ENCODE measurements at regions not wholly inside any gene's neighbourhood (a gene's known extent, or its start where the extent isn't known, plus 50 kb on each side); places are given as distances from the start of the nearest gene placed in this dataset.

DNA sequence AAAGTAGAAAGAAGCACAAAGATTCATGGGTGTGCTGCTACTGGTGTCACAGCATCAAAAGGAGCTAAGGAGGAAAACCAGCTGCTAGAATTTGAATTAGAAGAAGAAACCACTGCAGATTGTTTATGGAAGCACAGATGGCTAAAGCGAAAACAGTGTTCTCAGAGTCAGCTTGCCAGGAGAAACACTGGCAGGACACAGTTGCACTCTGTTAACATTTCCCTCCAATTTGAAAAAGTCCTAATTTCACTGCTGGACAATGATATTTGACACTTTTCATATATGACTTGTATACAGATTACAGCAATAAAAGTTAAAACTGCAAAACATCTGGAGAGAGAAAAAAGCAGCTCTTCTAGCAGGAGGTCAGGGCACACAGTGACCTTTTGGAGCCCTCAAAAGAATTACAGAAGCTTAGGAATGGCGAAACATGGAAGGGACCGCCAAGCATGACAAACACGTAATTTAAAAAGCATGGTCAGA, 314.5 kb downstream of the COL12A1 start:
- no peaks in the 10 kb centered on the region for H3K27me3 ChIP-seq (ENCODE audit: control insufficient read depth in 1 of 2, insufficient read depth in 2 of 2, low read length in 2 of 2)
- CTCF ChIA-PET (ENCODE audit: low intra/inter-chr PET ratio, low total read pairs) = no interaction called here
- DNase-seq (ENCODE audit: low spot score) (no peak), FAIRE-seq (no peak), ATAC-seq (no peak)
- H3K4me3 ChIP-seq (replicated peaks in 1 of 3; ENCODE audit: insufficient read depth in 1 of 3, low read depth in 2 of 3, low read length in 3 of 3) = no peak overlapping the region
- no peaks in the 10 kb centered on the region for H3K36me3 ChIP-seq (replicated peaks in 1 of 2; ENCODE audit: control insufficient read depth in 1 of 2, insufficient read depth in 2 of 2, low read length in 2 of 2)
- no peak overlapping the region for H2AFZ ChIP-seq (ENCODE audit: low read length)
- no peak for TF ChIP-seq NFATC3 (CRISPR knock-in tag; IDR thresholded peaks at IDR 0.05)
- TF ChIP-seq ZNF773 (CRISPR knock-in tag; IDR thresholded peaks at IDR 0.05; ENCODE audit: borderline replicate concordance) = no peak
- no peak for TF ChIP-seq ZNF878 (CRISPR knock-in tag; IDR thresholded peaks at IDR 0.05)
- no peak for TF ChIP-seq NAIF1 (CRISPR knock-in tag; IDR thresholded peaks at IDR 0.05; ENCODE audit: borderline replicate concordance)
- TF ChIP-seq ZNF354B (CRISPR knock-in tag; IDR thresholded peaks at IDR 0.05) = no peak
- TF ChIP-seq RNF219 (CRISPR knock-in tag; IDR thresholded peaks at IDR 0.05) = no peak
- TF ChIP-seq, protein P1, sequence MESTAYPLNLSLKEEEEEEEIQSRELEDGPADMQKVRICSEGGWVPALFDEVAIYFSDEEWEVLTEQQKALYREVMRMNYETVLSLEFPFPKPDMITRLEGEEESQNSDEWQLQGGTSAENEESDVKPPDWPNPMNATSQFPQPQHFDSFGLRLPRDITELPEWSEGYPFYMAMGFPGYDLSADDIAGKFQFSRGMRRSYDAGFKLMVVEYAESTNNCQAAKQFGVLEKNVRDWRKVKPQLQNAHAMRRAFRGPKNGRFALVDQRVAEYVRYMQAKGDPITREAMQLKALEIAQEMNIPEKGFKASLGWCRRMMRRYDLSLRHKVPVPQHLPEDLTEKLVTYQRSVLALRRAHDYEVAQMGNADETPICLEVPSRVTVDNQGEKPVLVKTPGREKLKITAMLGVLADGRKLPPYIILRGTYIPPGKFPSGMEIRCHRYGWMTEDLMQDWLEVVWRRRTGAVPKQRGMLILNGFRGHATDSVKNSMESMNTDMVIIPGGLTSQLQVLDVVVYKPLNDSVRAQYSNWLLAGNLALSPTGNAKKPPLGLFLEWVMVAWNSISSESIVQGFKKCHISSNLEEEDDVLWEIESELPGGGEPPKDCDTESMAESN (CRISPR knock-in tag; conservative IDR thresholded peaks at IDR 0.05) = no peak
- TF ChIP-seq TP53 (CRISPR knock-in tag; conservative IDR thresholded peaks at IDR 0.05) = no peak
- TF ChIP-seq ZNF782 (CRISPR knock-in tag; IDR thresholded peaks at IDR 0.05; ENCODE audit: borderline replicate concordance) = no peak
- no peak for TF ChIP-seq ZNF326 (CRISPR knock-in tag; IDR thresholded peaks at IDR 0.05; ENCODE audit: borderline replicate concordance)
- no peak for TF ChIP-seq ZNF660 (CRISPR knock-in tag; IDR thresholded peaks at IDR 0.05; ENCODE audit: borderline replicate concordance, low read depth)
- TF ChIP-seq EHMT2 (IDR thresholded peaks at IDR 0.05; ENCODE audit: borderline replicate concordance, low read depth, low read length) = no peak
- TF ChIP-seq MTA1 (CRISPR knock-in tag; IDR thresholded peaks at IDR 0.05; ENCODE audit: borderline replicate concordance) = no peak
- H3K9ac ChIP-seq (ENCODE audit: insufficient read depth, low read depth, low read length) = no peak overlapping the region
- intact Hi-C loops (cut with micrococcal nuclease; ENCODE audit: unreplicated experiment) = no loop called here
- no peaks in the 10 kb centered on the region for H3K4me1 ChIP-seq (ENCODE audit: insufficient read depth, low read length)
- POLR2A ChIA-PET = no interaction called here
- in situ Hi-C loops (cut with HindIII; ENCODE audit: extremely low pct_ligation_motif_present, low pct_unique_long_range_greater_than_20kb) = no loop called here
- BruUV-seq (replicated peaks) = no TSS peak
- WGBS (ENCODE audit: low lambda C conversion rate) = 11% methylated on average over 4 of the region's 4 CpGs
- H3K4me2 ChIP-seq (ENCODE audit: low read depth, low read length) = no peak overlapping the region
- H3K9me3 ChIP-seq (ENCODE audit: low read length) = no peaks in the 10 kb centered on the region
- H3K27ac ChIP-seq (ENCODE audit: extremely low read length, insufficient read depth, low read length) = no peak overlapping the region
- no peaks in the 10 kb centered on the region for H4K20me1 ChIP-seq (ENCODE audit: insufficient read depth, low read length)
- H3K79me2 ChIP-seq (ENCODE audit: insufficient read depth, low read length) = no peaks in the 10 kb centered on the region

All from HepG2 (cell line).